ENCODE measurements at regions not wholly inside any gene's neighbourhood (a gene's known extent, or its start where the extent isn't known, plus 50 kb on each side); places are given as distances from the start of the nearest gene placed in this dataset.

GRCh38 chrX:98607739-98608138, 1724.0 kb downstream of the RPA4 start:
- peak; percentile 52 for DNase-seq
- H3K27ac Mint-ChIP-seq: peak overlapping the region; percentile 14 to 82 (median 40); a peak in 3 of 7 replicates
- Histone ChIP-seq H2BK120ac (ENCODE audit: low read depth, low read length, poor library complexity, severe bottlenecking) (no peak overlapping the region), H2AFZ (ENCODE audit: low read length) (no peak overlapping the region), H3K4me1 (ENCODE audit: insufficient read depth, low read length) (peaks cover 7% of the 10 kb centered on the region; the same call in 1 of the 2 replicates), H3K27me3 (ENCODE audit: insufficient read depth, low read length) (no peaks in the 10 kb centered on the region), H3K23ac (ENCODE audit: insufficient read length, low read depth, low read length) (no peak overlapping the region), H3K56ac (ENCODE audit: insufficient read length, low read depth, low read length) (no peak overlapping the region), H2BK15ac (ENCODE audit: low read depth, low read length) (no peak overlapping the region), H3K9ac (ENCODE audit: extremely low read depth, insufficient read length, low read length) (no peak overlapping the region), H3K79me2 (ENCODE audit: insufficient read depth, low read length) (peaks cover 24% of the 10 kb centered on the region; the same call in 1 of the 2 replicates), H3K14ac (ENCODE audit: insufficient read depth, low read length) (no peak overlapping the region), H2AK5ac (ENCODE audit: insufficient read length, low read length) (no peak overlapping the region), H2BK12ac (ENCODE audit: insufficient read length, low read depth, low read length) (no peak overlapping the region), H3K18ac (ENCODE audit: insufficient read length, low read depth, low read length) (no peak overlapping the region), H4K91ac (ENCODE audit: insufficient read length, low read depth, low read length) (no peak overlapping the region), H2BK5ac (ENCODE audit: insufficient read length, low read length) (no peak overlapping the region), H4K5ac (ENCODE audit: insufficient read length, low read depth, low read length) (no peak overlapping the region), H3K27ac (ENCODE audit: insufficient read length, low read depth, low read length) (peak overlapping the region; percentile 29), H3K79me1 (ENCODE audit: insufficient read depth, low read depth, low read length, poor library complexity, severe bottlenecking) (no peaks in the 10 kb centered on the region), H3T11ph (ENCODE audit: low read length) (no peak overlapping the region), H4K20me1 (ENCODE audit: control insufficient read depth, insufficient read depth, insufficient read length) (peaks cover 3% of the 10 kb centered on the region), H3K4ac (ENCODE audit: low read depth, low read length) (no peak overlapping the region), H3K23me2 (ENCODE audit: insufficient read length, low read depth, low read length, poor library complexity, severe bottlenecking) (no peaks in the 10 kb centered on the region), H3K9me3 (ENCODE audit: control insufficient read depth, low read depth, low read length) (no peaks in the 10 kb centered on the region), H4K8ac (replicated peaks; ENCODE audit: insufficient read length, low read depth, low read length) (no peak overlapping the region), H3K4me2 (ENCODE audit: insufficient read depth, insufficient read length, low read length) (peak overlapping the region; percentile 3), H2BK20ac (ENCODE audit: low read depth, low read length, poor library complexity, severe bottlenecking) (no peak overlapping the region)
- no peak overlapping the region for H3K4me3 Mint-ChIP-seq
- H3K27me3 Mint-ChIP-seq (ENCODE audit: low read depth): no peaks in the 10 kb centered on the region
- H3K36me3 Mint-ChIP-seq (ENCODE audit: insufficient read depth in 1 of 3, low read depth in 3 of 3): peaks cover 0 to 9% (median 5%) of the 10 kb centered on the region in 3 experiments; a peak in 3 of 7 replicates
- H3K9me3 Mint-ChIP-seq: no peaks in the 10 kb centered on the region; a peak in 1 of 5 replicates
- no peak for TF ChIP-seq CTCF (conservative IDR thresholded peaks at IDR 0.05)
- H3K4me1 Mint-ChIP-seq: peaks cover 58 to 72% of the 10 kb centered on the region in 2 experiments
- no CpG with 5 or more reads among the region's 2 CpGs for WGBS (ENCODE audit: extremely low coverage, insufficient read length, low lambda C conversion rate)

Measured in H9 (cell line).